Nephron progenitor cell (in vitro differentiated cells): ENCODE measurements at regions not wholly inside any gene's neighbourhood (a gene's known extent, or its start where the extent isn't known, plus 50 kb on each side); places are given as distances from the start of the nearest gene placed in this dataset.
A peak's percentile ranks its signal among the peaks of the same experiment; 100 is the strongest.
"Not testable (repeated sequence)": the region's sequence is repeated elsewhere in the genome, so short reads cannot be mapped to it uniquely, and the experiment has no call there.

Experiments used
- DNase-seq: peaks from one replicate; pipeline ENCODE4 v3.0.0; 2021
- H3K27ac Mint-ChIP-seq: 2 replicates; pipeline ENCODE4 v1.8.0; 2021; ENCODE audit warnings: mild to moderate bottlenecking, moderate library complexity, mixed read lengths
- H3K27me3 Mint-ChIP-seq: 2 replicates; pipeline ENCODE4 v1.8.0; 2021; ENCODE audit warnings: mild to moderate bottlenecking, low read depth, mixed read lengths; ENCODE audit not compliant: poor library complexity
- H3K36me3 Mint-ChIP-seq: 2 replicates; pipeline ENCODE4 v1.8.0; 2021; ENCODE audit warnings: low read depth, mixed read lengths
- H3K4me1 Mint-ChIP-seq: 2 replicates; pipeline ENCODE4 v1.8.0; 2021; ENCODE audit warnings: mixed read lengths
- H3K4me3 Mint-ChIP-seq: 2 replicates; pipeline ENCODE4 v1.8.0; 2021; ENCODE audit warnings: mild to moderate bottlenecking, moderate library complexity, mixed read lengths
- H3K9me3 Mint-ChIP-seq: 2 replicates; pipeline ENCODE4 v1.8.0; 2021; ENCODE audit warnings: mild to moderate bottlenecking, moderate library complexity, mixed read lengths
- CTCF ChIP-seq: fragments of 200-600 bp; sonication (generic); IDR thresholded peaks from 2 replicates; pipeline ENCODE4 v1.5.0; 2021; ENCODE audit warnings: antibody characterized with exemption

DNA sequence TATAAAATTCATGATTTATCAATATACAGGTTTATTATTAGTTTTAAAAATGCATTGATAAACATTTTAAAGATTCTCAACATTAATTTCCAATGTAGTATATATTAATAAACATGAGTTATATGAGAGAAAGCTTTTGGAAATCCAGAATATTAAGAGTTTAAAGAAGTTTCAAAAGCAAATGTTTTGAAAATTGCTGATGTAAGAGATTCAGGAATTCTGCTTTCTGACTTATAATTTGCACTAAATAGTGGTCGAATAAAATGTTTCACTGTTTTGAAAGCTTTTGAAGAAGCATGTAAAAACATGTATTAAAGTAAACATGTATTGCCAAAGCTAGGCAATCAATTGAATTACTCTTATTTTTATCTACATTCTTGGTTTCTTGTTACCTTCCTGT is 151.2 kb upstream of the CXorf51B start:
- H3K4me3 Mint-ChIP-seq, result no peak overlapping the region
- no peaks in the 10 kb centered on the region for H3K4me1 Mint-ChIP-seq
- DNase-seq, result no peak
- H3K36me3 Mint-ChIP-seq, result no peaks in the 10 kb centered on the region
- peaks cover 2% of the 10 kb centered on the region for H3K27me3 Mint-ChIP-seq
- no peak for TF ChIP-seq CTCF
- no peak overlapping the region for H3K27ac Mint-ChIP-seq
- H3K9me3 Mint-ChIP-seq, result peaks cover 48% of the 10 kb centered on the region

DNA sequence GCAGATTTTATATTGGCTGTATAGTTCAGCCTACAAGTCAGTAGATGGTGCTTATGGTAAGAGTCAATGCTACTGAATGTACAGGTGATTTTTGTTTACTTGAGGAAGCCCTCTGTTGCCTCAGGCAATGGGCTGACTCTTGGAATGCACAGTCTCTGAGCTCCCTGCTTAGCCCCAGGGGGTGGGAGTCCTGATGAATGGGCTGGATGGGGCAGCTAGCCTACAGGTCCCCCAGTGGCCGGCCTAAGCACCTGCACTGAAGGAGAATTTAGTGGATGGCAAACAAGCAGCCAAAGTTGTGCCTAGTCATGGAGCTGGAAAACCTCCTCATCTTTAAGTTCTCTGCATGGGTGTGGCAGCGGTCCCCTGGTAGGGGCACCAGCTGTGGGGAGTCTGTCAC is 101.8 kb upstream of the CXorf51B start:
- no peak for TF ChIP-seq CTCF
- no peaks in the 10 kb centered on the region for H3K4me1 Mint-ChIP-seq
- H3K9me3 Mint-ChIP-seq, result peaks cover 36% of the 10 kb centered on the region
- DNase-seq, result no peak
- no peaks in the 10 kb centered on the region for H3K36me3 Mint-ChIP-seq
- no peaks in the 10 kb centered on the region for H3K27me3 Mint-ChIP-seq
- no peak overlapping the region for H3K4me3 Mint-ChIP-seq
- H3K27ac Mint-ChIP-seq, result no peak overlapping the region

DNA sequence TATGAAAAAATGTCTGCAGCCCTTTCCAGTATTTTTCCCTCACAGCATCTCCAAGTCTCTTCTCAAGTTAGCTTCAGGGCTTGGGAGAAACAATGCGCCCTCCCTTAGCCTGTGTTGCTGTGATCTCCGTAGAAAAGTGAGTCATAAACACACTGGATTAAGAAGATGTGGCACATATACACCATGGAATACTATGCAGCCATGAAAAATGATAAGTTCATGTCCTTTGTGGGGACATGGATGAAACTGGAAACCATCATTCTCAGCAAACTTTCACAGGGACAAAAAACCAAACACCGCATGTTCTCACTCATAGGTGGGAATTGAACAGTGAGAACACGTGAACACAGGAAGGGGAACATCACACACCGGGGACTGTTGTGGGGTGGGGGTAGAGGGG is 100.7 kb upstream of the CXorf51B start:
- not testable (repeated sequence) for H3K4me1 Mint-ChIP-seq, DNase-seq, H3K27me3 Mint-ChIP-seq, H3K27ac Mint-ChIP-seq, H3K36me3 Mint-ChIP-seq, H3K4me3 Mint-ChIP-seq
- peaks cover 26% of the 10 kb centered on the region for H3K9me3 Mint-ChIP-seq

- Mint-ChIP-seq H3K4me1 (peaks cover 13% of the 10 kb centered on the region), H3K27ac (peak overlapping the region; percentile 54), H3K27me3 (no peaks in the 10 kb centered on the region), H3K36me3 (no peaks in the 10 kb centered on the region), H3K9me3 (peaks cover 19% of the 10 kb centered on the region), H3K4me3 (no peak overlapping the region)
- no peak for DNase-seq
- TF ChIP-seq CTCF, result no peak
These were observed 55.3 kb upstream of the CXorf51B start for GRCh38 chrX:146754268-146754667.

GRCh38 chrX:146755214-146755613 is 54.4 kb upstream of the CXorf51B start:
- H3K27me3 Mint-ChIP-seq, result no peaks in the 10 kb centered on the region
- TF ChIP-seq CTCF, result no peak
- H3K4me1 Mint-ChIP-seq, result peaks cover 13% of the 10 kb centered on the region
- H3K27ac Mint-ChIP-seq, result peak overlapping the region; percentile 81
- H3K4me3 Mint-ChIP-seq, result no peak overlapping the region
- H3K36me3 Mint-ChIP-seq, result no peaks in the 10 kb centered on the region
- H3K9me3 Mint-ChIP-seq, result peaks cover 22% of the 10 kb centered on the region
- DNase-seq, result no peak
